ENCODE measurements at regions not wholly inside any gene's neighbourhood (a gene's known extent, or its start where the extent isn't known, plus 50 kb on each side); places are given as distances from the start of the nearest gene placed in this dataset.

- Histone ChIP-seq H3K36me3 (replicated peaks in 1 of 2; ENCODE audit: control insufficient read depth in 1 of 2, insufficient read depth in 2 of 2, low read length in 1 of 2) (no peaks in the 10 kb centered on the region), H3K4me1 (ENCODE audit: control insufficient read depth in 1 of 2, insufficient read depth in 2 of 2, low read depth in 1 of 2, low read length in 1 of 2) (peaks cover 4 to 22% of the 10 kb centered on the region in 2 experiments; a peak in 3 of 4 replicates), H4K20me1 (ENCODE audit: insufficient read depth) (no peaks in the 10 kb centered on the region), H3K4me2 (no peak overlapping the region), H3K27me3 (ENCODE audit: insufficient read depth) (no peaks in the 10 kb centered on the region), H3K9me3 (no peaks in the 10 kb centered on the region), H3F3A (replicated peaks; ENCODE audit: insufficient read depth) (peaks cover 15% of the 10 kb centered on the region), H3K27ac (ENCODE audit: low read depth in 2 of 2, low read length in 1 of 2) (no peak overlapping the region), H3K9ac (no peak overlapping the region), H3K79me2 (ENCODE audit: insufficient read depth) (no peaks in the 10 kb centered on the region), H3K4me3 (ENCODE audit: low read depth in 2 of 2, low read length in 1 of 2) (no peak overlapping the region), H3K9me2 (no peaks in the 10 kb centered on the region), H2AFZ (ENCODE audit: low read depth) (no peak overlapping the region; the same call in 1 of the 2 replicates)
- no peak for DNase-seq
- ChIA-PET CTCF (no interaction called here), POLR2A (no interaction called here)
- TF ChIP-seq EP300 (IDR thresholded peaks at IDR 0.05; ENCODE audit: borderline replicate concordance in 1 of 2, low read depth in 1 of 2, low read length in 1 of 2) (0 out of 4 replicates have a peak, but pooled peaks of 1 of the 2 experiments have one; percentile 10), TCF12 (IDR thresholded peaks at IDR 0.05) (peak; percentile 25; the same call in 1 of the 2 replicates), PBX3 (IDR thresholded peaks at IDR 0.05) (peak; percentile 57), TAF1 (IDR thresholded peaks at IDR 0.05; ENCODE audit: borderline replicate concordance, low read depth, low read length) (no peak)
- 75% methylated on average over 1 of the region's 1 CpG for WGBS (ENCODE audit: low lambda C conversion rate)
Measured at GRCh38 chr6:80610846-80611245, 504.4 kb downstream of the BCKDHB start.

GRCh38 chr6:80608881-80609280 is 502.4 kb downstream of the BCKDHB start:
- Histone ChIP-seq H3K9ac (peak overlapping the region; percentile 55; the same call in 1 of the 2 replicates), H3K36me3 (replicated peaks in 1 of 2; ENCODE audit: control insufficient read depth in 1 of 2, insufficient read depth in 2 of 2, low read length in 1 of 2) (no peaks in the 10 kb centered on the region), H2AFZ (ENCODE audit: low read depth) (peak overlapping the region; percentile 25; the same call in 1 of the 2 replicates), H3K79me2 (ENCODE audit: insufficient read depth) (no peaks in the 10 kb centered on the region), H3K4me3 (ENCODE audit: low read depth in 2 of 2, low read length in 1 of 2) (no peak overlapping the region), H3K4me1 (ENCODE audit: control insufficient read depth in 1 of 2, insufficient read depth in 2 of 2, low read depth in 1 of 2, low read length in 1 of 2) (peaks cover 4 to 22% of the 10 kb centered on the region in 2 experiments; a peak in 3 of 4 replicates), H3K9me2 (no peaks in the 10 kb centered on the region), H3K27me3 (ENCODE audit: insufficient read depth) (no peaks in the 10 kb centered on the region), H3F3A (replicated peaks; ENCODE audit: insufficient read depth) (peaks cover 15% of the 10 kb centered on the region), H3K27ac (ENCODE audit: low read depth in 2 of 2, low read length in 1 of 2) (peak overlapping the region; percentile 60 to 97; a peak in 3 of 4 replicates), H3K9me3 (no peaks in the 10 kb centered on the region), H3K4me2 (no peak overlapping the region), H4K20me1 (ENCODE audit: insufficient read depth) (no peaks in the 10 kb centered on the region)
- no peak for DNase-seq
- POLR2A ChIA-PET = no interaction called here
- no peak for TF ChIP-seq MAX (IDR thresholded peaks at IDR 0.05; ENCODE audit: low read depth)
- 0 out of 2 replicates have a peak, but pooled peaks have one; percentile 6 for TF ChIP-seq TCF12 (IDR thresholded peaks at IDR 0.05)
- TF ChIP-seq JUND (IDR thresholded peaks at IDR 0.05) = 0 out of 2 replicates have a peak, but pooled peaks have one; percentile 12
- no peak for TF ChIP-seq YY1 (IDR thresholded peaks at IDR 0.05; ENCODE audit: low read depth)
- TF ChIP-seq TEAD4 (IDR thresholded peaks at IDR 0.05; ENCODE audit: borderline replicate concordance, insufficient read depth) = no peak
- no peak for TF ChIP-seq SMC3 (IDR thresholded peaks at IDR 0.05; ENCODE audit: low read depth, low read length)
- WGBS (ENCODE audit: low lambda C conversion rate) = 82% methylated on average over 1 of the region's 1 CpG
- CTCF ChIA-PET = no interaction called here

- Histone ChIP-seq H3F3A (replicated peaks; ENCODE audit: insufficient read depth) (peaks cover 15% of the 10 kb centered on the region), H3K4me3 (ENCODE audit: low read depth in 2 of 2, low read length in 1 of 2) (no peak overlapping the region), H3K79me2 (ENCODE audit: insufficient read depth) (no peaks in the 10 kb centered on the region), H2AFZ (ENCODE audit: low read depth) (no peak overlapping the region; the same call in 1 of the 2 replicates), H3K27ac (ENCODE audit: low read depth in 2 of 2, low read length in 1 of 2) (peak overlapping the region; percentile 60 to 97; a peak in 3 of 4 replicates), H3K4me1 (ENCODE audit: control insufficient read depth in 1 of 2, insufficient read depth in 2 of 2, low read depth in 1 of 2, low read length in 1 of 2) (peaks cover 4 to 22% of the 10 kb centered on the region in 2 experiments; a peak in 3 of 4 replicates), H4K20me1 (ENCODE audit: insufficient read depth) (no peaks in the 10 kb centered on the region), H3K36me3 (replicated peaks in 1 of 2; ENCODE audit: control insufficient read depth in 1 of 2, insufficient read depth in 2 of 2, low read length in 1 of 2) (no peaks in the 10 kb centered on the region), H3K27me3 (ENCODE audit: insufficient read depth) (no peaks in the 10 kb centered on the region), H3K9me3 (no peaks in the 10 kb centered on the region), H3K4me2 (peak overlapping the region; percentile 16; the same call in 1 of the 2 replicates), H3K9me2 (no peaks in the 10 kb centered on the region; the same call in 1 of the 2 replicates), H3K9ac (peak overlapping the region; percentile 55; the same call in 1 of the 2 replicates)
- no peak for DNase-seq
- 31% methylated on average over 4 of the region's 4 CpGs for whole genome bisulfite sequencing (ENCODE audit: low lambda C conversion rate)
- ChIA-PET POLR2A (no interaction called here), CTCF (interaction anchor here (1.4 kb wide), 1 partner anchor 394 kb away, joined by 4 read pairs; no protein-coding TSS in a partner anchor)
- TF ChIP-seq MAX (IDR thresholded peaks at IDR 0.05; ENCODE audit: low read depth) = peak; percentile 79
- TF ChIP-seq GABPA (IDR thresholded peaks at IDR 0.05; ENCODE audit: low read depth) = no peak
- peak; percentile 39 for TF ChIP-seq JUND (IDR thresholded peaks at IDR 0.05)
- TF ChIP-seq RFX5 (IDR thresholded peaks at IDR 0.05; ENCODE audit: low read length) = no peak
- peak; percentile 68; the same call in 1 of the 2 replicates for TF ChIP-seq FOSL2 (IDR thresholded peaks at IDR 0.05; ENCODE audit: borderline replicate concordance, low read depth)
- TF ChIP-seq TCF12 (IDR thresholded peaks at IDR 0.05) = peak; percentile 66
- peak; percentile 94 for TF ChIP-seq MEF2A (IDR thresholded peaks at IDR 0.05; ENCODE audit: borderline replicate concordance, low read depth)
- peak; percentile 47; the same call in 1 of the 2 replicates for TF ChIP-seq PBX3 (IDR thresholded peaks at IDR 0.05)
- TF ChIP-seq FOXM1 (IDR thresholded peaks at IDR 0.05; ENCODE audit: low read depth) = peak; percentile 46; the same call in 1 of the 2 replicates
- TF ChIP-seq NFIC (IDR thresholded peaks at IDR 0.05; ENCODE audit: borderline replicate concordance) = peak; percentile 77
- TF ChIP-seq TEAD4 (IDR thresholded peaks at IDR 0.05; ENCODE audit: borderline replicate concordance, insufficient read depth) = 0 out of 2 replicates have a peak, but pooled peaks have one; percentile 23
- peak; percentile 73 for TF ChIP-seq RXRA (IDR thresholded peaks at IDR 0.05; ENCODE audit: borderline replicate concordance, low read depth)
- TF ChIP-seq USF1 (IDR thresholded peaks at IDR 0.05; ENCODE audit: borderline replicate concordance, low read depth) = no peak
- no peak for TF ChIP-seq TAF1 (IDR thresholded peaks at IDR 0.05; ENCODE audit: borderline replicate concordance, low read depth, low read length)
Measured at GRCh38 chr6:80607811-80608391, 501.4 kb downstream of the BCKDHB start.
